GM10266 (cell line): ENCODE measurements at regions not wholly inside any gene's neighbourhood (a gene's known extent, or its start where the extent isn't known, plus 50 kb on each side); places are given as distances from the start of the nearest gene placed in this dataset.

Experiments
- DNase-seq: peaks from one replicate; pipeline ENCODE4 v3.0.0; 2012; ENCODE audit errors: extremely low spot score
- TF ChIP-seq, protein P1 (sequence below): IDR thresholded peaks from 2 replicates; pipeline ENCODE4 v1.5.1; 2012; ENCODE audit warnings: mild to moderate bottlenecking, low read depth; ENCODE audit not compliant: control insufficient read depth, insufficient read depth; ENCODE audit errors: missing control alignments

DNA sequence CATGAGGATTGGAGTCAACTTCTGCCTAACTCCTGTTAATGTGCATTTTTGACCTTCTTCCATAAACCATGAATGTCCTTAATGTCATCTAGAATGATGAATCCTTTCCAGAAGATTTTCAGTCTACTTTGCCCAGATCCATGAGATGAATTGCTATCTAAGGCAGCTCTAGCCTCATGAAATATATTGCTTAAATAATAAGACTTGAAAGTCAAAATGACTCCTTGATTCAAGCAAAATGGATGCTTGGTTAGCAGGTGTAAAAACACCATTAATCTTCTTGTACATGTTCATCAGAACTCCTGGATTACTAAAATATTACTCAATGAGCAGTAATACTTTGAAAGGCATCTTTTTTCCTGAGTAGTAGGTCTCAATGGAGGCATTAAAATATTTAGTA, 238.5 kb upstream of the ZC3H12C start:
- TF ChIP-seq, protein P1, sequence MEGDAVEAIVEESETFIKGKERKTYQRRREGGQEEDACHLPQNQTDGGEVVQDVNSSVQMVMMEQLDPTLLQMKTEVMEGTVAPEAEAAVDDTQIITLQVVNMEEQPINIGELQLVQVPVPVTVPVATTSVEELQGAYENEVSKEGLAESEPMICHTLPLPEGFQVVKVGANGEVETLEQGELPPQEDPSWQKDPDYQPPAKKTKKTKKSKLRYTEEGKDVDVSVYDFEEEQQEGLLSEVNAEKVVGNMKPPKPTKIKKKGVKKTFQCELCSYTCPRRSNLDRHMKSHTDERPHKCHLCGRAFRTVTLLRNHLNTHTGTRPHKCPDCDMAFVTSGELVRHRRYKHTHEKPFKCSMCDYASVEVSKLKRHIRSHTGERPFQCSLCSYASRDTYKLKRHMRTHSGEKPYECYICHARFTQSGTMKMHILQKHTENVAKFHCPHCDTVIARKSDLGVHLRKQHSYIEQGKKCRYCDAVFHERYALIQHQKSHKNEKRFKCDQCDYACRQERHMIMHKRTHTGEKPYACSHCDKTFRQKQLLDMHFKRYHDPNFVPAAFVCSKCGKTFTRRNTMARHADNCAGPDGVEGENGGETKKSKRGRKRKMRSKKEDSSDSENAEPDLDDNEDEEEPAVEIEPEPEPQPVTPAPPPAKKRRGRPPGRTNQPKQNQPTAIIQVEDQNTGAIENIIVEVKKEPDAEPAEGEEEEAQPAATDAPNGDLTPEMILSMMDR, result no peak

DNA sequence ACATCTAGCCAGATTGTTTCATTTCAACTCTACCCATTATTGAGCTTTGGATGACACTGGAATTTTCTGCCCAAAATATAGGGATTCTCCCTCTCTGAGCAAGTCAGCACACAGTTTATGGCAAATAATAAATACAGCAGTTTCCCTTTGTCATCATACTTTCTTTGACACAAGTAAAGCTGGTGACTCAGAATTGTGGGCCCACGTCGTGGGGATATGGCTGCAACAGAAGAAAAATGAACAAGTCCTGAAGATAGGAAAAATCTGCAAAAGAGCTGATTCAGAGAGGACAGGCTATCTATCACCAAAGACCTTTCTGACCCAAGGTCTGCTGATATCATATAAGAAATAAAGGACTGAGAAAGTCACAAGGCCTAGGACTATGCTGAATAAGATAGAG, 236.3 kb upstream of the ZC3H12C start:
- DNase-seq, result no peak
- TF ChIP-seq, protein P1, result no peak

More for the DNA sequence above, 238.5 kb upstream of the ZC3H12C start:
- DNase-seq, result no peak

DNA sequence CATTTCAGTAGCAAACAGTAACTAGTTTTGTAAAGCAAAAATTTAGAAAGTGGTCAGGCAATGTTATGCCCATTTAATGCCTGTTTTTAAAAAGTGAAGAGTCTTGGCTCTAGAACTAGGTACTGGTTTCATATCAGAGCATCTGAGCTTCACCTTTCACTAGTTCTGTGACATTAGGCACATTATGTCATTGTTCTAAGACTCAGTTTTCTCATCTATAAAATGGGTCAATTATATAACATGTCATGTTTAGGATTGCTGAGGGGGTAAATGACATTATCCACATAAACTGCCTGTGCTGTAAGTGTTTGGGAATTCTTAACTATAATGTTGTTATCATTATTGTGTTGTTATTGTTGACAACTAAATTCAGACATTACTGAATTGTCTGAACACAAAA, 235.6 kb upstream of the ZC3H12C start:
- no peak for DNase-seq
- TF ChIP-seq, protein P1, result no peak

DNA sequence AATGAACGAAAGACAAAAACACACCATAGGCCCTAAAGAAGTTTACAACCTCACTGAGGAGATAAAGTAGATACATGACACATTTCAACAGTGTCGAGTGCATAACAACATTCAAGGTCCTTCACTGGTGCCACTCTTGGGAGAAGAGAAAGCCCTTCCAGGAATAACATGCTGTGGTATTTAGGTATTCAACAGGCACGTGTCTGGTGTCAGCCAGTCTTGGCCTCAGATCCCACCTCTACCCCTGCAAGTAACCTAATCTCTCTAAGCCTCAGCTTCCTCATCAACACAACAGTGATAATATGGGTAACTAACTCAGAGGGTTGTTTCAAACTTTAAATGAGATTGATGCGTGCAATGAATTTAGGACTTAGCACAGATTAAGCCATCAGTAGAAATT, 235.0 kb upstream of the ZC3H12C start:
- no peak for DNase-seq
- TF ChIP-seq, protein P1, result no peak

DNA sequence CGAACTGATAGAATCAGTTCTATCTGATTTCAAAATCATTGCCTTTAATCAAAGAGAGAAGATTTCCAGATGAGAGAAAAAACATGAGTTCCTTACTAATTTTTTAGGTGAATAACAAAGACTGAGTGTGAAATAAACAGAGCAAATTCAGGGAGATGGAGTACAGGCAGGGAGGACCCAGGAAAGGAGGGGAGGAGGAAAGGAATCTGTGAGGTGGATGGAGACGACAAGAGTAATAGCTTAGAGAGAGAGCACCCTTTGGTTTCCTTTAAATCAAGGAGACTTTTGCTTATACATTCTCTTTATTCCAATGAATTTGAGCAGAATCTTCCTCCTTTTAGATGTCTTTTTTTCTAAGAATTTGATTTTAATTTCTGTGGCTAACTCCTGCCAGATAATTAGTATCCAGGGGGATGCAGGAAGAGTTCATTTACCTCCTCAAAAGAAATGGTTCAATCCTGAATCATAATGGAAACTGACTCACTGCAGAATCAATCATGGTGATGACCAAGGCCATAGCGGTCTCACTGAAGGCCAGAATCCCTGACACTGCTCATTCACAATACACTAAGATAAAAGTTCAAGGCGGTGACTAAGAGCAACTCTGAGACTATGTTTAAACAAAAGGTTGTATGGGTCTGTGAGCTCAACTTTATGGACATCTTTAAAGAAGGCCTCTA, 234.0 kb upstream of the ZC3H12C start:
- TF ChIP-seq, protein P1, result no peak
- no peak for DNase-seq

DNA sequence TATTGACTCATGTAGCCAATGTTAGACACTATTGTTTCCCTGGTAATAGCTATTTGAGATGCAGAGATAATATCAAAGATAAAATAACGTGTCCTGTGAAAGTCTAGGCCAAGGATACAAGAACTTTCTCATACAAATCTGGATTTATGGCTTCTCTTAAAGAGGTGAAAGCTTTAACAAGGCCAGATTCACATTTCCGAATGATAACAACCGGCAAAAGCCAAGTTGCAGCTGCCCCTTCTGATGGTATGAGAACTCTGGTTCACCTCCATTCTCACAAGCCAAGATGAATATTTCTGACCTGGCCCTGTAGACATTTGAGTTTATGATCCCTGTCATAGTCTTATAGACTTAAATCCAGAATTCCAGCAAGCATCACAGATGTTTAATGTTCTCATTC, 230.4 kb upstream of the ZC3H12C start:
- DNase-seq, result no peak
- TF ChIP-seq, protein P1, result no peak

DNA sequence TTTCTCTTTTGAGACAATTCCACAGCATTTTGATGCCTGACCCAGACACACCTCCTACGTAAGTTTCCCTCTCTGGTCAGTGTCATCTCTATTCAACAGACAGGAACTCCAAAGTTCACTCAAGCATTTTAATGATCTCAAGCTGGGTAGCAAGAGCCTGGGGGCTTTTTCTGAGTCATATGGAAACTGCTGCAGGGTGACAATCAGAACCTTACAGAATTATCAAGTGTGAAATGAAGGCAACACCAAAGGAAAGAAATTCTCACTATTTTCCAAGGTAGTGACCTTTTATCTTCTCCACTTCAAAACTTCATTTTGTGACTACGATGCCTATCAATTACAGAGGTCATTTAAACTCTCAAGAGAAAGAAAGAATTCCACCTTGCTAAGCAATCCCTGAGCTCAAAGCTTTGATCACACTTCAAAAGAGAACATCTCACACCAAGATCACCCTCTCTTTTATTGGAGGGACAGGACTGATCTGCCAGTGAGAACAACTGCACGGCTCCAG, 229.0 kb upstream of the ZC3H12C start:
- TF ChIP-seq, protein P1, result no peak
- DNase-seq, result peak; percentile 71
